Activated T-helper 17 cell treated with anti-CD3 and anti-CD28 coated beads, Interleukin-2, amount 50 U/mL, for 72 hours (primary cell): ENCODE measurements at regions not wholly inside any gene's neighbourhood (a gene's known extent, or its start where the extent isn't known, plus 50 kb on each side); places are given as distances from the start of the nearest gene placed in this dataset.
"Not testable (repeated sequence)": the region's sequence is repeated elsewhere in the genome, so short reads cannot be mapped to it uniquely, and the experiment has no call there.

Source experiments
- ATAC-seq: fragments of 150-1000 bp; cut with Tn5 transposase; replicated peaks from 2 replicates; pipeline ENCODE4 v1.10.0; 2021; ENCODE audit warnings: mild to moderate bottlenecking, moderate library complexity
- H3K27ac Mint-ChIP-seq: one replicate; pipeline ENCODE4 v1.8.0; 2022; ENCODE audit warnings: mixed read lengths
- H3K27me3 Mint-ChIP-seq: one replicate; pipeline ENCODE4 v1.8.0; 2022; ENCODE audit warnings: mixed read lengths
- H3K36me3 Mint-ChIP-seq: one replicate; pipeline ENCODE4 v1.8.0; 2022; ENCODE audit warnings: low read depth, mild to moderate bottlenecking, mixed read lengths
- H3K4me1 Mint-ChIP-seq: one replicate; pipeline ENCODE4 v1.8.0; 2022; ENCODE audit warnings: mixed read lengths
- H3K4me3 Mint-ChIP-seq: one replicate; pipeline ENCODE4 v1.8.0; 2022; ENCODE audit warnings: mild to moderate bottlenecking, mixed read lengths
- H3K9me3 Mint-ChIP-seq: one replicate; pipeline ENCODE4 v1.8.0; 2022; ENCODE audit warnings: mixed read lengths

- H3K36me3 Mint-ChIP-seq: no peaks in the 10 kb centered on the region
- ATAC-seq: no peak
Observed at GRCh38 chr3:66552846-66553245, 52.0 kb upstream of the LRIG1 start.

GRCh38 chr3:66553441-66554113, 52.8 kb upstream of the LRIG1 start:
- H3K36me3 Mint-ChIP-seq: no peaks in the 10 kb centered on the region
- no peaks in the 10 kb centered on the region for H3K4me1 Mint-ChIP-seq
- H3K27ac Mint-ChIP-seq: no peak overlapping the region
- no peak overlapping the region for H3K4me3 Mint-ChIP-seq
- H3K27me3 Mint-ChIP-seq: no peaks in the 10 kb centered on the region
- ATAC-seq: no peak
- no peaks in the 10 kb centered on the region for H3K9me3 Mint-ChIP-seq

More at GRCh38 chr3:66552846-66553245, 52.0 kb upstream of the LRIG1 start:
- Mint-ChIP-seq H3K4me3 (no peak overlapping the region), H3K27ac (no peak overlapping the region), H3K27me3 (no peaks in the 10 kb centered on the region), H3K9me3 (no peaks in the 10 kb centered on the region), H3K4me1 (no peaks in the 10 kb centered on the region)

- Mint-ChIP-seq H3K27ac (no peak overlapping the region), H3K4me3 (no peak overlapping the region)
Observed at GRCh38 chr3:66554178-66554577, 53.4 kb upstream of the LRIG1 start.

GRCh38 chr3:66555214-66555844, 54.5 kb upstream of the LRIG1 start:
- Mint-ChIP-seq H3K4me1 (no peaks in the 10 kb centered on the region), H3K4me3 (no peak overlapping the region), H3K36me3 (no peaks in the 10 kb centered on the region), H3K27me3 (no peaks in the 10 kb centered on the region), H3K9me3 (peaks cover under 1% of the 10 kb centered on the region), H3K27ac (no peak overlapping the region)
- ATAC-seq: no peak

More at GRCh38 chr3:66554178-66554577, 53.4 kb upstream of the LRIG1 start:
- Mint-ChIP-seq H3K36me3 (no peaks in the 10 kb centered on the region), H3K4me1 (no peaks in the 10 kb centered on the region), H3K27me3 (no peaks in the 10 kb centered on the region), H3K9me3 (no peaks in the 10 kb centered on the region)
- no peak for ATAC-seq

GRCh38 chr3:66557170-66557569, 56.3 kb upstream of the LRIG1 start:
- no peaks in the 10 kb centered on the region for H3K27me3 Mint-ChIP-seq
- H3K27ac Mint-ChIP-seq: no peak overlapping the region
- ATAC-seq: no peak
- peaks cover 4% of the 10 kb centered on the region for H3K9me3 Mint-ChIP-seq
- H3K36me3 Mint-ChIP-seq: no peaks in the 10 kb centered on the region
- H3K4me1 Mint-ChIP-seq: no peaks in the 10 kb centered on the region
- no peak overlapping the region for H3K4me3 Mint-ChIP-seq

GRCh38 chr3:66559924-66560323, 59.1 kb upstream of the LRIG1 start:
- H3K27me3 Mint-ChIP-seq, H3K4me3 Mint-ChIP-seq, ATAC-seq, H3K27ac Mint-ChIP-seq, H3K9me3 Mint-ChIP-seq, H3K36me3 Mint-ChIP-seq, H3K4me1 Mint-ChIP-seq: not testable (repeated sequence)

- ATAC-seq: peak; percentile 99
- H3K4me1 Mint-ChIP-seq: no peaks in the 10 kb centered on the region
- H3K9me3 Mint-ChIP-seq: peaks cover 4% of the 10 kb centered on the region
- no peak overlapping the region for H3K4me3 Mint-ChIP-seq
- no peaks in the 10 kb centered on the region for H3K36me3 Mint-ChIP-seq
- H3K27ac Mint-ChIP-seq: no peak overlapping the region
- no peaks in the 10 kb centered on the region for H3K27me3 Mint-ChIP-seq
Observed at GRCh38 chr3:66561367-66561766, 60.5 kb upstream of the LRIG1 start.

- H3K9me3 Mint-ChIP-seq: peaks cover 4% of the 10 kb centered on the region
- no peaks in the 10 kb centered on the region for H3K4me1 Mint-ChIP-seq
- H3K36me3 Mint-ChIP-seq: no peaks in the 10 kb centered on the region
- no peaks in the 10 kb centered on the region for H3K27me3 Mint-ChIP-seq
- no peak overlapping the region for H3K4me3 Mint-ChIP-seq
- ATAC-seq: no peak
- H3K27ac Mint-ChIP-seq: no peak overlapping the region
Observed at GRCh38 chr3:66565301-66565700, 64.5 kb upstream of the LRIG1 start.

- Mint-ChIP-seq H3K27ac (no peak overlapping the region), H3K27me3 (no peaks in the 10 kb centered on the region)
- ATAC-seq: no peak
Observed at GRCh38 chr3:66567077-66567476, 66.3 kb upstream of the LRIG1 start.

GRCh38 chr3:66572090-66572675, 71.4 kb upstream of the LRIG1 start:
- Mint-ChIP-seq H3K36me3 (no peaks in the 10 kb centered on the region), H3K4me3 (no peak overlapping the region), H3K4me1 (peaks cover 5% of the 10 kb centered on the region), H3K27me3 (no peaks in the 10 kb centered on the region), H3K9me3 (no peaks in the 10 kb centered on the region), H3K27ac (no peak overlapping the region)
- no peak for ATAC-seq

More at GRCh38 chr3:66567077-66567476, 66.3 kb upstream of the LRIG1 start:
- Mint-ChIP-seq H3K36me3 (no peaks in the 10 kb centered on the region), H3K4me1 (no peaks in the 10 kb centered on the region), H3K4me3 (no peak overlapping the region), H3K9me3 (no peaks in the 10 kb centered on the region)

- Mint-ChIP-seq H3K9me3 (no peaks in the 10 kb centered on the region), H3K36me3 (no peaks in the 10 kb centered on the region), H3K4me1 (peaks cover 5% of the 10 kb centered on the region), H3K4me3 (no peak overlapping the region), H3K27me3 (no peaks in the 10 kb centered on the region), H3K27ac (no peak overlapping the region)
- no peak for ATAC-seq
Observed at GRCh38 chr3:66572938-66573710, 72.3 kb upstream of the LRIG1 start.

GRCh38 chr3:66574091-66574490, 73.3 kb upstream of the LRIG1 start:
- Mint-ChIP-seq H3K9me3 (no peaks in the 10 kb centered on the region), H3K36me3 (no peaks in the 10 kb centered on the region), H3K27ac (no peak overlapping the region), H3K27me3 (no peaks in the 10 kb centered on the region), H3K4me1 (peaks cover 5% of the 10 kb centered on the region), H3K4me3 (no peak overlapping the region)
- ATAC-seq: no peak

- Mint-ChIP-seq H3K9me3 (no peaks in the 10 kb centered on the region), H3K36me3 (no peaks in the 10 kb centered on the region), H3K27me3 (peaks cover 7% of the 10 kb centered on the region), H3K4me3 (no peak overlapping the region), H3K27ac (no peak overlapping the region), H3K4me1 (peaks cover 5% of the 10 kb centered on the region)
- no peak for ATAC-seq
Observed at GRCh38 chr3:66577426-66578203, 76.8 kb upstream of the LRIG1 start.

GRCh38 chr3:66581256-66581655, 80.4 kb upstream of the LRIG1 start:
- no peak for ATAC-seq
- H3K36me3 Mint-ChIP-seq: no peaks in the 10 kb centered on the region
- H3K9me3 Mint-ChIP-seq: no peaks in the 10 kb centered on the region
- H3K4me3 Mint-ChIP-seq: no peak overlapping the region
- peaks cover 18% of the 10 kb centered on the region for H3K27me3 Mint-ChIP-seq
- no peak overlapping the region for H3K27ac Mint-ChIP-seq
- peaks cover 6% of the 10 kb centered on the region for H3K4me1 Mint-ChIP-seq
